NCI-H774 (cell line): ENCODE measurements at regions not wholly inside any gene's neighbourhood (a gene's known extent, or its start where the extent isn't known, plus 50 kb on each side); places are given as distances from the start of the nearest gene placed in this dataset.
"Not testable (repeated sequence)": the region's sequence is repeated elsewhere in the genome, so short reads cannot be mapped to it uniquely, and the experiment has no call there.

Source experiments
- DNase-seq: peaks from one replicate; lab custom pipeline; 2025; lab: John Stamatoyannopoulos, UW

- DNase-seq = no peak
Observed at GRCh38 chr3:170651260-170651845, 65.5 kb upstream of the SLC7A14 start.

GRCh38 chr3:170650557-170650956 is 64.7 kb upstream of the SLC7A14 start:
- not testable (repeated sequence) for DNase-seq

GRCh38 chr3:170644711-170645110 is 58.8 kb upstream of the SLC7A14 start:
- no peak for DNase-seq

GRCh38 chr3:170643831-170644230 is 58.0 kb upstream of the SLC7A14 start:
- no peak for DNase-seq

- DNase-seq = no peak
Observed at GRCh38 chr3:170642882-170643601, 57.2 kb upstream of the SLC7A14 start.

GRCh38 chr3:170641510-170642236 is 55.8 kb upstream of the SLC7A14 start:
- no peak for DNase-seq

GRCh38 chr3:170640737-170641171 is 54.9 kb upstream of the SLC7A14 start:
- DNase-seq = no peak

- DNase-seq = no peak
Observed at GRCh38 chr3:170638988-170639387, 53.1 kb upstream of the SLC7A14 start.

- no peak for DNase-seq
Observed at GRCh38 chr3:170637306-170637705, 51.4 kb upstream of the SLC7A14 start.

GRCh38 chr3:170636400-170636973 is 50.6 kb upstream of the SLC7A14 start:
- no peak for DNase-seq
